ENCODE measurements at regions not wholly inside any gene's neighbourhood (a gene's known extent, or its start where the extent isn't known, plus 50 kb on each side); places are given as distances from the start of the nearest gene placed in this dataset.

DNA sequence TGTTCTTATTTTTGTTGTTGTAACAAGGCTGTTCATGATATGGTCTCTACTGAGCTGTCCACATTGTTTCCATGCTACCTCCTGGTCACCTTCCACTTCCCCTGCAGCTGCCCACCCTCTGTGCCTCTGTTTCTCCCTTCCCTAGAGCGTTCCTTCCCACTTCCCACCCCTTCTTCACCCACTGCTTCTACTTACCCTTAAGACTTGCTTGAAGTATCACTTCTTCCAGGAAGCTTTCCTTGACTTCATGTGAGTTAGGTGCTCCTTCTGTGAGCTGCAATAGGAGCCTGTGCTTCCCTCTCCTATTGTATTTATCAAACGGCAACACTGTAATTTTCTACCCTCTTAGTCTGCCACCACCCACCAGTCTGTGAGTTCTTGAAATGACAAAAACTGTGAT lies 286.8 kb upstream of the AMIGO2 start:
- no peaks in the 10 kb centered on the region for H3K79me1 ChIP-seq (ENCODE audit: low read depth in 1 of 2, low read length in 2 of 2)
- no peak overlapping the region for H4K91ac ChIP-seq (ENCODE audit: insufficient read depth, low read depth, low read length)
- in situ Hi-C loops (cut with MboI; ENCODE audit: low sequenced_read_pairs) (no loop called here), dilution Hi-C loops (cut with HindIII; ENCODE audit: low sequenced_read_pairs, unreplicated experiment) (no loop called here), intact Hi-C loops (cut with micrococcal nuclease) (no loop called here)
- no peaks in the 10 kb centered on the region for H3K4me1 ChIP-seq (ENCODE audit: control insufficient read depth, insufficient read depth, low read length)
- no peak overlapping the region for H2BK20ac ChIP-seq (ENCODE audit: low read depth, low read length)
- no peak overlapping the region for H3K56ac ChIP-seq (ENCODE audit: extremely low read depth, insufficient read depth, low read length)
- no peak overlapping the region for H3K9ac ChIP-seq (ENCODE audit: low read depth, low read length)
- no peaks in the 10 kb centered on the region; the same call in 1 of the 2 replicates for H3K9me1 ChIP-seq (ENCODE audit: insufficient read depth, low read length)
- no peak overlapping the region for H2AFZ ChIP-seq (replicated peaks; ENCODE audit: low read length, poor library complexity)
- 100% methylated on average over 1 of the region's 2 CpGs; no CpG with 5 or more reads in 1 of the 2 experiments for WGBS, 2 experiments (ENCODE audit: extremely low coverage in 2 of 2, insufficient read length in 1 of 2)
- H3K4me2 ChIP-seq (ENCODE audit: low read depth, low read length): no peak overlapping the region
- POLR2A ChIA-PET (ENCODE audit: unreplicated experiment): no interaction called here
- no TSS peak for BruUV-seq (replicated peaks)
- no peak overlapping the region for H3K18ac ChIP-seq (ENCODE audit: low read depth, low read length)
- TF ChIP-seq, protein P1, sequence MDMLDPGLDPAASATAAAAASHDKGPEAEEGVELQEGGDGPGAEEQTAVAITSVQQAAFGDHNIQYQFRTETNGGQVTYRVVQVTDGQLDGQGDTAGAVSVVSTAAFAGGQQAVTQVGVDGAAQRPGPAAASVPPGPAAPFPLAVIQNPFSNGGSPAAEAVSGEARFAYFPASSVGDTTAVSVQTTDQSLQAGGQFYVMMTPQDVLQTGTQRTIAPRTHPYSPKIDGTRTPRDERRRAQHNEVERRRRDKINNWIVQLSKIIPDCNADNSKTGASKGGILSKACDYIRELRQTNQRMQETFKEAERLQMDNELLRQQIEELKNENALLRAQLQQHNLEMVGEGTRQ (IDR thresholded peaks at IDR 0.05; ENCODE audit: low read depth, low read length): no peak
- TF ChIP-seq, protein P2, sequence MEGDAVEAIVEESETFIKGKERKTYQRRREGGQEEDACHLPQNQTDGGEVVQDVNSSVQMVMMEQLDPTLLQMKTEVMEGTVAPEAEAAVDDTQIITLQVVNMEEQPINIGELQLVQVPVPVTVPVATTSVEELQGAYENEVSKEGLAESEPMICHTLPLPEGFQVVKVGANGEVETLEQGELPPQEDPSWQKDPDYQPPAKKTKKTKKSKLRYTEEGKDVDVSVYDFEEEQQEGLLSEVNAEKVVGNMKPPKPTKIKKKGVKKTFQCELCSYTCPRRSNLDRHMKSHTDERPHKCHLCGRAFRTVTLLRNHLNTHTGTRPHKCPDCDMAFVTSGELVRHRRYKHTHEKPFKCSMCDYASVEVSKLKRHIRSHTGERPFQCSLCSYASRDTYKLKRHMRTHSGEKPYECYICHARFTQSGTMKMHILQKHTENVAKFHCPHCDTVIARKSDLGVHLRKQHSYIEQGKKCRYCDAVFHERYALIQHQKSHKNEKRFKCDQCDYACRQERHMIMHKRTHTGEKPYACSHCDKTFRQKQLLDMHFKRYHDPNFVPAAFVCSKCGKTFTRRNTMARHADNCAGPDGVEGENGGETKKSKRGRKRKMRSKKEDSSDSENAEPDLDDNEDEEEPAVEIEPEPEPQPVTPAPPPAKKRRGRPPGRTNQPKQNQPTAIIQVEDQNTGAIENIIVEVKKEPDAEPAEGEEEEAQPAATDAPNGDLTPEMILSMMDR (conservative IDR thresholded peaks at IDR 0.05; ENCODE audit: low read depth, low read length): no peak
- no peak for TF ChIP-seq MXI1 (IDR thresholded peaks at IDR 0.05; ENCODE audit: borderline replicate concordance, low read depth, low read length)
- no peak for TF ChIP-seq SMC3 (IDR thresholded peaks at IDR 0.05; ENCODE audit: low read depth, low read length)
- H2BK15ac ChIP-seq (ENCODE audit: low read depth, low read length): no peak overlapping the region
- no peak for DNase-seq
- no peaks in the 10 kb centered on the region; the same call in 1 of the 2 replicates for H3K27me3 ChIP-seq (ENCODE audit: control insufficient read depth, insufficient read depth, low read length)
- H4K5ac ChIP-seq (ENCODE audit: low read depth, low read length): no peak overlapping the region
- CTCF ChIA-PET: no interaction called here
- H3K36me3 ChIP-seq (ENCODE audit: control insufficient read depth, insufficient read depth, low read length): no peaks in the 10 kb centered on the region
- no peak overlapping the region for H3K14ac ChIP-seq (replicated peaks; ENCODE audit: low read depth, low read length)
- no peak overlapping the region for H2BK5ac ChIP-seq (ENCODE audit: low read depth, low read length, poor library complexity, severe bottlenecking)
- no peak overlapping the region for H3K23ac ChIP-seq (ENCODE audit: low read depth, low read length)
- no peak overlapping the region for H4K8ac ChIP-seq (ENCODE audit: low read depth in 2 of 2, low read length in 2 of 2)
- no peak overlapping the region for H2AK9ac ChIP-seq (replicated peaks; ENCODE audit: low read depth, low read length, poor library complexity)
- no peaks in the 10 kb centered on the region for H3K9me3 ChIP-seq (ENCODE audit: control insufficient read depth, insufficient read depth, low read length)
- H3K4me3 ChIP-seq (ENCODE audit: insufficient read depth, low read depth, low read length): no peak overlapping the region
- no peak overlapping the region for H2BK120ac ChIP-seq (ENCODE audit: low read depth, low read length)
- no peaks in the 10 kb centered on the region for H4K20me1 ChIP-seq (ENCODE audit: insufficient read depth, low read length)
- H3K4ac ChIP-seq (ENCODE audit: low read depth, low read length): no peak overlapping the region
- no peak for ATAC-seq (ENCODE audit: low read depth)
- H2AK5ac ChIP-seq (ENCODE audit: low read depth, low read length): no peak overlapping the region
- H3K27ac ChIP-seq (ENCODE audit: insufficient read depth, low read length): no peak overlapping the region
